AG10803 (cell line): ENCODE measurements at regions not wholly inside any gene's neighbourhood (a gene's known extent, or its start where the extent isn't known, plus 50 kb on each side); places are given as distances from the start of the nearest gene placed in this dataset.

ENCODE experiments used
- DNase-seq: peaks from one replicate; pipeline ENCODE4 v3.0.0; 2010; ENCODE audit warnings: low read depth
- H3K4me3 ChIP-seq: 2 replicates; pipeline ENCODE4 v1.5.1; 2011; ENCODE audit warnings: mild to moderate bottlenecking, low read length, control low read depth
- CTCF ChIP-seq: conservative IDR thresholded peaks from 2 replicates; pipeline ENCODE4 v1.5.1; 2011; ENCODE audit warnings: mild to moderate bottlenecking, low read length, control low read depth, inconsistent platforms

DNA sequence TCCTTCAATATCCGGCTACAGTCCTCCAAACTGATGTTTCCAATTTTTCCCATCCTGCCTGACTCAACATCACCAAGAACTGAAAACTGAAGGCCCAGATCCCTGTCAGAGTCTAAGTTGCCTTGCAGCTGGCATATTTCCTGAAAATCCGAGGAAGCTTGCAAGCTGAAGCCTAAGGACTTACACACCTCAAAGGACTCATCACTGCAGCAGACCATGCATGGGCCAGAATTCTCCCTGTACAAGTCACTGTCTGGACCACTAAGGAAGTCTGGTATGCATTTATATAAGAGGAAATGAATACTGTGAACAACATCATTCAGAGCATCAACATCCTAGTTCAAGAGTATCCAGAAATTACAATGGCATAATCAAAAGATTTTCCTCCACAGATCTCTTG, 548.8 kb upstream of the MDFIC2 start:
- no peak for TF ChIP-seq CTCF

DNA sequence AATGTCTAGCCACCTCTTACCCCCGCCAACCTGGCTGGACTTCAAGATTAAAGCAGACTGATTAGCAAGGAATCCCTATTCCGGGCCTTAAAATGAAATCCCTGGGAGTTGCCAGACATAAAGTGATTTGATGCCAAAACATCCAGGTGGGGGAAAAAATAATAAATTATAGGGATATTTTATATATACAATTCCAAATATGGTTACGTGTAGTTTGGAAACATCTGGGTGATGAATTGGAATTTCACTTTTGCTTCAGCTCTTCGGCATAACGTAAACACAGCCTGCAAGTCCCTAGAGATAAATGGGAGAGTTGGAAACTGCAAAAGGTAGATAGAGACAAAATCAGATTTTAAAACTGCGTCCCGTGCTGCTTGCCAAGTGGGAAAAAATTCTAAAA, 545.5 kb upstream of the MDFIC2 start:
- TF ChIP-seq CTCF = no peak
- H3K4me3 ChIP-seq = no peak overlapping the region
- DNase-seq = no peak

More for the DNA sequence above, 548.8 kb upstream of the MDFIC2 start:
- H3K4me3 ChIP-seq = no peak overlapping the region
- DNase-seq = peak; percentile 87

DNA sequence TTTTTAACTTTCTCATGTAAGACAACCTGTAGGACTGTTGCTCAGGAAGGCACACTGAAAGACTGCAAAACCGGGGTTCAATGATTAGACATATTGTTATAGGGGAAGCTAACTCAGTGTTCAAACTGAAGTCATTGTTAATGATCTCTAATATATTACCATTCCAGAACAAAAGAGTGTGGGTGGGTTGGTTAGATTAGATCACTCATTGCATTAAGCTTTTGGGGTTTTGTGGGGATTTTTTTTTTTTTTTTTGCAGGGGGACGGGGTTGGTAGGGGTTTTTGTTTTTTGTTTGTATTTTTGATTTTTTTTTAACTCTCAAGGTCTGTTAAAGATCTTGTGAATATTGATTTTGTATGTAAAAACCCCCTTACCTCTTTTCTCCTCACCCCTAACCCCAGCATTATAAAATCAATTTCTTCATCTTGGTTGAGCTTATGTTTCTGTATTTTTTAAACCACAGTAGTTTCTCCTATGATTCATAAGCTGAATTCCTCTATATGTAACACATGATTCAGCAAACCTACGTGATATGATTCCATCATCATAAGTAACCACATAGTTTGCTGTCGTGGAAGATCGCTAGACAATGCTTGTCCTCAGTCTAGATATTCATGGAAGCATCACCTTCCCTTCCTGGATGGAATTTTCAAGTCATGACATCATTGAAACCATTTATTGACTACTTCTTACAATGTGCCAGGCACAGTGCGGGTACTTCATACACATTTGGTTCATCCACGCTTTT, 544.1 kb upstream of the MDFIC2 start:
- no peak for TF ChIP-seq CTCF
- peak; percentile 85 for DNase-seq
- no peak overlapping the region for H3K4me3 ChIP-seq

DNA sequence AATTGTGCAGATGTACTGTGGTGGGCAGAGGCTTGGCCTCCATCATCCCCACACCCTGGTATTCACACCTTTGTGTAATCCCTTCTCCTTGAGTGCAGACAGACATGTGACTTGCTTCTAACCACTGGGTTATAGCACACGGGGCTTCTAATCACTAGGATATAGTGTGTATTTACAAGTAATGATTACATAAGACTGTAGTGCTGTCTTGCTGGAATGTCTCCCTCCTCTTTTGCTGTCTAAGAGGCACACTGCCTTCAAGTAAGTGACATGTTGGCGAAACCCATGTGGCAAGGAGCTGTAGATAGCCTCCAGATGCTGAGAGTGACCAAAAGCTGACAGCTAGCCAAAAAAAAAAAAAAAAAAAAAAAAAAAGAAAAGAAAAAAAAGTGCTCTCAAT, 542.7 kb upstream of the MDFIC2 start:
- TF ChIP-seq CTCF = no peak
- H3K4me3 ChIP-seq = no peak overlapping the region
- peak; percentile 59 for DNase-seq

DNA sequence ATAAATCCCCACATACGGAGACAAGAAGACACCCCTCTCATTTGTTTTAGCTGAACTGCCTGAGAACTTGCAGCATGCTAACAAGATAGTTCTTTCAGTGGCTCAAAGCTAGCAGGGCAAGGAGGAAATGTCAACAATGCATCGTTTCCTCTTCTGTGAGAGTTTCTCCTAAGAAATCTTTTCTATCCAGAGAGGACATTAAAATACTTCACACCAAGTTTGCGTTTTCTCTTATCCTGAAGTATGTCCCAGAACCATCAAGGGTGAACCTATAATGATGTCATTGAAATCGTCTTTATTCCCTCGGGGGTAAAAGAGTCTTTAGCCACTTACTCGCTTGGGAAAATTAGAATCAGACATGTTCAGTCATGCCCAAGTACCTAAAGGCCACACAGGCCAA, 541.7 kb upstream of the MDFIC2 start:
- TF ChIP-seq CTCF = no peak
- no peak for DNase-seq
- H3K4me3 ChIP-seq = no peak overlapping the region

DNA sequence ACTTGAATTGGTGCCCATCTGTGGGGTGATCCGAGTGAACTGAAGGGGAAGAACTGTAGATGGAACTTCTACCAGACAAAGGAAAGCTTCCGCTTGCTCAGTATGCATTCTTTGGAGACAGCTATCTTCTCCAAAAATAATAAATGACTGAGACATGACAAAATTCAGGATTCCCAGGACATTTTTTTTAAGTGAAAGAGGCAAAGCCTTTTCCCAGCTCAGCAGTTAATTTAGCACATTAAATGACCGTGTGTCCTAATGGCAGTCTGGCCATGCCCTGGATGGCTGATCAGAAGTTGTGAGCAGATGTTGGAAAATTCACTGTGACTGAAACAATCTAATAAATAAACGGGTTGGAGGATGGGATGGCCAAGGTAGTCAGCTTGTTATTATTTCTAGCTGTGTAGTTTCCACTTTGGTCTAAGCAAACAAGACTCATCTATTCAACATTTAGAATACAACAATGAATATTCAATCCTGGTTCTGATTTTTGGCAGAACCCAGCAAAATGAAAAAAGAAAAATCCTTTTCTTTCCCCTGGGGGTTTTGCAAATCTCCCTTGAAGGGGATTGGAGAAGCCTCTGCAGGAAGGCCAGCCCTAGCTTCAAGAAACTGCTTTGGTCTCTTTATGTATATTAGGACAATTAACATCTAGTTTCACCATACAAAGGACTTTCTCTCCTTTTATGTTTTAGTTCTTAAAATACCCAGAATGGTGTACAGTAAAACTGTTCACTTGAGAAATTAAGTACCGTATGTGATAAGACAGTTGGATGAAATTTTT, 540.9 kb upstream of the MDFIC2 start:
- no peak for DNase-seq
- no peak for TF ChIP-seq CTCF
- H3K4me3 ChIP-seq = no peak overlapping the region
